Activated CD4-positive, alpha-beta memory T cell treated with anti-CD3 and anti-CD28 coated beads for 36 hours (primary cell): ENCODE measurements at regions not wholly inside any gene's neighbourhood (a gene's known extent, or its start where the extent isn't known, plus 50 kb on each side); places are given as distances from the start of the nearest gene placed in this dataset.

Source experiments
- CTCF ChIA-PET: fragments of 350-600 bp; sonication (Branson Sonifier 250); formaldehyde crosslinking; loops from one replicate; lab custom pipeline; 2021; ENCODE audit warnings: antibody characterized with exemption, inconsistent platforms; lab: Charles Lee
- POLR2A ChIA-PET: fragments of 350-600 bp; sonication (Branson Sonifier 250); formaldehyde crosslinking; loops from one replicate; lab custom pipeline; 2021; ENCODE audit warnings: antibody characterized with exemption; lab: Charles Lee
- DNase-seq: peaks from one replicate; pipeline ENCODE4 v3.0.0-alpha.2; 2020
- H3K27ac Mint-ChIP-seq: one replicate; pipeline ENCODE4 v1.8.0; 2021; ENCODE audit warnings: mixed read lengths
- H3K27me3 Mint-ChIP-seq: one replicate; pipeline ENCODE4 v1.8.0; 2021; ENCODE audit warnings: mixed read lengths
- H3K36me3 Mint-ChIP-seq: one replicate; pipeline ENCODE4 v1.8.0; 2021; ENCODE audit warnings: mixed read lengths
- H3K4me1 Mint-ChIP-seq: one replicate; pipeline ENCODE4 v1.8.0; 2021; ENCODE audit warnings: low read depth, mixed read lengths
- H3K4me3 Mint-ChIP-seq: one replicate; pipeline ENCODE4 v1.8.0; 2021; ENCODE audit warnings: mild to moderate bottlenecking, mixed read lengths
- H3K9me3 Mint-ChIP-seq: one replicate; pipeline ENCODE4 v1.8.0; 2021; ENCODE audit warnings: mixed read lengths
- intact Hi-C: fragments of 100-400 bp; cut with micrococcal nuclease; formaldehyde crosslinking; loops from one replicate; pipeline ENCODE4 v1.15.1; 2023

DNA sequence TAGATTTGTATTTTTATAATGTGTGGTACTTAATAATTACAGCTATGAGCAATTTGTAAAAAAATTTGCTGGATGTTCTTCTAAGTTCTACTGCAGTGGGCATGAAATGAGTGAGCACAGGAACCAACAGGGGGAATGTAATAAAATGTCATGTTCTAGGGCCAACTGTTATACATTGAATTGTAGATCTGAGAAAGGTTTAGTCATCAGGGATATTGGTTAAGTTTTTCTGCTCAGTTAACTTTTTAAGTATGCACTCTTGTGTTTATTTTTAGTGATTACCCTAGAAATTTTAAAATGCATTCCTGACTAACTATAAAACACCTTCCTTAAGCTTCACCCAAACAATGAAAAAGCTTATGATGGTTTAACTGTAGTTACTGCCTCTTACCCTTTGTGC, 101.8 kb downstream of the CAND1 start:
- Mint-ChIP-seq H3K27ac (no peak overlapping the region), H3K36me3 (peaks cover 4% of the 10 kb centered on the region), H3K4me1 (no peaks in the 10 kb centered on the region), H3K9me3 (peaks cover 5% of the 10 kb centered on the region), H3K27me3 (no peaks in the 10 kb centered on the region), H3K4me3 (no peak overlapping the region)
- DNase-seq, result no peak
- CTCF ChIA-PET, result interaction anchor here (0.9 to 2.2 kb wide), 3 partner anchors 13 to 16 kb away, joined by 3 to 11 read pairs (median 3); no protein-coding TSS in a partner anchor
- POLR2A ChIA-PET, result interaction anchor here (1.3 kb wide), 1 partner anchor 15 kb away, joined by 3 read pairs; no protein-coding TSS in a partner anchor
- intact Hi-C loops, result no loop called here

DNA sequence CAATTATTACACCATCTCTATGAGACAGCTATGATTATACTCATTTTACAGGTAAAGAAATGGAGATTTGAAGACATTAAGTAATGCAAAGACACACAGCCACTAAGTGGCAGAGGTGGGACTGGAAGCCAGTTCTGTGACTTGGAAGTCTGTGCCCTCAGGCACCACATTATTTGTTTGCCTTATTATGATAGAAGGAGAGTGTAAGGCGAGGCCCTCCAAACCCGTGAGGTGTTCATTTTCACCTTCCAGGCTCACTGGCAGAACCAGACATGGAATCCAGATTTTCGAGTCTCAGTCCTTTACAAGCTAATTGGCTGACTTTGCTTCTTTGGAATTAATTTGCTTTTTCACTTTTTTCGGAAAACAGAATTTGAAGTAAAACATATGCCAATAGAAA, 107.9 kb downstream of the CAND1 start:
- intact Hi-C loops, result no loop called here
- H3K36me3 Mint-ChIP-seq, result peaks cover 7% of the 10 kb centered on the region

GRCh38 chr12:67377541-67377940, 108.4 kb downstream of the CAND1 start:
- ChIA-PET CTCF (no interaction called here), POLR2A (no interaction called here)
- Mint-ChIP-seq H3K4me3 (no peak overlapping the region), H3K27ac (no peak overlapping the region), H3K36me3 (peaks cover 5% of the 10 kb centered on the region), H3K4me1 (peaks cover 5% of the 10 kb centered on the region), H3K27me3 (no peaks in the 10 kb centered on the region), H3K9me3 (peaks cover 6% of the 10 kb centered on the region)
- no peak for DNase-seq
- intact Hi-C loops, result no loop called here

More for the DNA sequence above, 107.9 kb downstream of the CAND1 start:
- H3K27ac Mint-ChIP-seq, result no peak overlapping the region
- no peak for DNase-seq
- no peak overlapping the region for H3K4me3 Mint-ChIP-seq
- H3K9me3 Mint-ChIP-seq, result peaks cover 9% of the 10 kb centered on the region
- no peaks in the 10 kb centered on the region for H3K27me3 Mint-ChIP-seq
- H3K4me1 Mint-ChIP-seq, result peaks cover under 1% of the 10 kb centered on the region
- CTCF ChIA-PET, result no interaction called here
- POLR2A ChIA-PET, result no interaction called here

DNA sequence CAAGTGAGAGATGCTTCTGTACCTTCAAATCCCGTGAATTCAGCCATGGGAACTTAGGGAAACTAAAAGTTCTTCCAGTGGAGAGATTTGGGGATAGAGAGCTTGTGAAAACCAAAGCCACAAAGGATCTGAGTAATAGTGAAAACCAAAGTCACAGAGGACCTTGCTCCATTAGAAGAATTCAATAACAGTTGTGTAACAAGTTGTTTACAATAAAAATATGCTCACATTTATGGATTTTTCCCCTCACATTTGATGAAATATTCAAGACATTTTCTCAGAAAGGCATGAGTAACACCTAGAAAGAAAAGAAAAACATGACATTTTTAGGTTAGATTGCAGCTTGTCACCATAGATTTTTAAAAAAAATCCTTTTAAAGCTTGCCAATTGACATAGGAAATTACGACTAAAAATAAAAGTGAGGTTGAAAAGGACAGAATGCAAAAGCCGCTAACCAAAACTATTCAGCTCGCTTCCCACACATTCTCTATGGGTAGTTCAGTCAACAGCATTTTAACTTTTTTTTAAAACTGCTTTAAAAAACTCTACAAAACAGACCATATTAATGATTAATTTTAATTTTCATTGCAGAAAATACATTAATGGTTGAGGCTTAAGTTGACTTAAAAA, 113.2 kb downstream of the CAND1 start:
- Mint-ChIP-seq H3K4me1 (peaks cover 5% of the 10 kb centered on the region), H3K4me3 (no peak overlapping the region), H3K27me3 (no peaks in the 10 kb centered on the region), H3K36me3 (peaks cover 3% of the 10 kb centered on the region), H3K27ac (no peak overlapping the region), H3K9me3 (peaks cover 3% of the 10 kb centered on the region)
- CTCF ChIA-PET, result interaction anchor here (1.1 kb wide), 1 partner anchor 28 kb away, joined by 4 read pairs; no protein-coding TSS in a partner anchor
- intact Hi-C loops, result no loop called here
- DNase-seq, result no peak
- POLR2A ChIA-PET, result no interaction called here

DNA sequence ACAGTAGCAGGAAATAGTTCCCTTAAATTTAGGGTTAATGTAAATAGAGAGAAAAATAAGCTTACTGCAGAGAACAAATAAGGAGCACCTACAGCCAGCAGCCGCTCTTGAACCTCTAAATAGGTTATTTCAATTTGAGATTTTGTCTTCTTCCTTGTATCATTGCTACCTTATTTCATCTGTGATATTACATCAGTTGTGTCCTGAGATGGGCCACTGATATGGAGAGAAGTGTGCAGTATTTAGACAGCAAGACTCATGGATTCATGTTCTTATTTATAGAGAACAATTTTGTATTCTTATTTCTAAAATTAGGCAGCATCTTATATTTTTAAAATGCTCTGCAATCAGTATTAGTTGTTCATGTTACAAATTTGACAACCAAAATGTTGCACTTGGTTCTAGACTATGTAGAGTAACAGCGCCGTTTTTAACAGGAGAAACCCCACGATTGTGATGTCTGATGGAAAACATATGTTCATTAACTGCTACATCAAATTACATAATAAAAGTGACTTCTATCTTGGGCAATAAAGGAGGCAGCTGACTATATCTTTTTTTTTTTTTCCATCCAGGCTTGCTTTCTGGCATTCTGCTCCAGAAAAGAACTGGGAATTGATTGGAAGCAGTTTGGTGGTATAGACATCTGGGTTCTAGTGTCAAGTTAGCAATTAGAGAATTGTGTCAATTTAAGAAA, 117.9 kb downstream of the CAND1 start:
- no peak for DNase-seq
- Mint-ChIP-seq H3K4me1 (peaks cover 5% of the 10 kb centered on the region), H3K27ac (no peak overlapping the region), H3K9me3 (no peaks in the 10 kb centered on the region), H3K36me3 (no peaks in the 10 kb centered on the region), H3K27me3 (no peaks in the 10 kb centered on the region), H3K4me3 (no peak overlapping the region)
- CTCF ChIA-PET, result no interaction called here
- POLR2A ChIA-PET, result interaction anchor here (0.6 kb wide), 1 partner anchor 652 kb away, joined by 4 read pairs; no protein-coding TSS in a partner anchor
- intact Hi-C loops, result no loop called here

GRCh38 chr12:67388331-67389138, 119.4 kb downstream of the CAND1 start:
- CTCF ChIA-PET, result no interaction called here
- intact Hi-C loops, result no loop called here
- no peaks in the 10 kb centered on the region for H3K27me3 Mint-ChIP-seq
- DNase-seq, result no peak
- no peak overlapping the region for H3K4me3 Mint-ChIP-seq
- H3K27ac Mint-ChIP-seq, result no peak overlapping the region
- H3K4me1 Mint-ChIP-seq, result no peaks in the 10 kb centered on the region
- no peaks in the 10 kb centered on the region for H3K36me3 Mint-ChIP-seq
- H3K9me3 Mint-ChIP-seq, result no peaks in the 10 kb centered on the region
- POLR2A ChIA-PET, result no interaction called here

GRCh38 chr12:67390273-67390672, 121.1 kb downstream of the CAND1 start:
- Mint-ChIP-seq H3K27me3 (no peaks in the 10 kb centered on the region), H3K9me3 (no peaks in the 10 kb centered on the region), H3K36me3 (no peaks in the 10 kb centered on the region), H3K4me1 (no peaks in the 10 kb centered on the region), H3K27ac (no peak overlapping the region), H3K4me3 (no peak overlapping the region)
- intact Hi-C loops, result no loop called here
- ChIA-PET POLR2A (no interaction called here), CTCF (no interaction called here)
- no peak for DNase-seq

GRCh38 chr12:67391034-67391433, 121.9 kb downstream of the CAND1 start:
- CTCF ChIA-PET, result no interaction called here
- Mint-ChIP-seq H3K4me1 (no peaks in the 10 kb centered on the region), H3K4me3 (no peak overlapping the region), H3K27me3 (no peaks in the 10 kb centered on the region), H3K9me3 (no peaks in the 10 kb centered on the region), H3K27ac (no peak overlapping the region), H3K36me3 (no peaks in the 10 kb centered on the region)
- intact Hi-C loops, result no loop called here
- POLR2A ChIA-PET, result no interaction called here
- DNase-seq, result no peak

- Mint-ChIP-seq H3K4me1 (no peaks in the 10 kb centered on the region), H3K27me3 (no peaks in the 10 kb centered on the region), H3K27ac (no peak overlapping the region), H3K4me3 (no peak overlapping the region), H3K9me3 (no peaks in the 10 kb centered on the region), H3K36me3 (no peaks in the 10 kb centered on the region)
- ChIA-PET POLR2A (no interaction called here), CTCF (interaction anchor here (0.6 kb wide), 1 partner anchor 551 kb away, joined by 3 read pairs; no protein-coding TSS in a partner anchor)
- intact Hi-C loops, result no loop called here
- no peak for DNase-seq
Measured at GRCh38 chr12:67391656-67392055, 122.5 kb downstream of the CAND1 start.

- POLR2A ChIA-PET, result no interaction called here
Measured at GRCh38 chr12:67394550-67394949, 125.4 kb downstream of the CAND1 start.

DNA sequence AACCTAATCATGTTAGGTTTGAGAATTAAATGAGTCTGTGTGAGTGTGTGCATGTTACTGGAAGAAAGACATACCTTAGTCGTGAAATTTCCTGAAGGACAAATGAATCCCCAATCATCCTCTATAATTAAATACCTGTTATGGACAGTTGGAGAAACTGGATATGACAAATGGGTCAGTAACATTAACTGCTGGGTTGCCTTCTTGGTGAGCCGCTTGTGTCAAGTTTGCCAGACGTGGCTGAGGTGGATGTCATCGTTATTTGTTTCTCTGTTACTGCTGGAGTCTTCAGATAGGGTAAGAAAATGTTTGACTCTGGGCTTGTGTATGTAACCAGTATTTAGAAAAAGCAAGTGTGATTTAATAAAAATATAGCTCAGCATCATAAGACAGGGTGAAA, 131.6 kb downstream of the CAND1 start:
- no peak overlapping the region for H3K27ac Mint-ChIP-seq
- DNase-seq, result no peak
- POLR2A ChIA-PET, result no interaction called here
- H3K9me3 Mint-ChIP-seq, result peaks cover 5% of the 10 kb centered on the region
- no peaks in the 10 kb centered on the region for H3K36me3 Mint-ChIP-seq
- CTCF ChIA-PET, result no interaction called here
- H3K4me1 Mint-ChIP-seq, result no peaks in the 10 kb centered on the region
- H3K4me3 Mint-ChIP-seq, result no peak overlapping the region
- peaks cover 2% of the 10 kb centered on the region for H3K27me3 Mint-ChIP-seq
- intact Hi-C loops, result no loop called here

More at GRCh38 chr12:67394550-67394949, 125.4 kb downstream of the CAND1 start:
- CTCF ChIA-PET, result no interaction called here
- Mint-ChIP-seq H3K27ac (no peak overlapping the region), H3K9me3 (no peaks in the 10 kb centered on the region), H3K36me3 (no peaks in the 10 kb centered on the region), H3K4me1 (no peaks in the 10 kb centered on the region), H3K27me3 (no peaks in the 10 kb centered on the region), H3K4me3 (no peak overlapping the region)
- no peak for DNase-seq
- intact Hi-C loops, result no loop called here

DNA sequence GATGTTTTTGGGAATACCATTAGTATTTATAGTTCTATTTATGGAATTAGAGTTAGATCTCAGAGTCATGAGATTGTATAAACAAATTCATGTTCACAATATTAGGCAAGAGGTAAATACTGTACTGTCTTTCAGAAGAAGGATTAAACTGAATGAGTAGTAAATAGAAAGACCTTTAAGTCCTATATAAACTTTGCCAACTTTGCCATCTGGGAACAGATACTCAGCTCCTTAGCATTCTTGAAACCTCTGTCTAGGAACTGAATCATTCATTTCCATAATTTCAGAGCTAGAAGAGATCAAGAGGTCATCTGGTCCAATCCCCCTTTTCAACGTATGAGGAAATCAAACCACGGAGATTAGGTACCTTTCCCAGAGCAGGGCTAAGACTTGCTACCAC, 141.1 kb downstream of the CAND1 start:
- Mint-ChIP-seq H3K27ac (no peak overlapping the region), H3K4me1 (no peaks in the 10 kb centered on the region), H3K36me3 (peaks cover 5% of the 10 kb centered on the region), H3K4me3 (no peak overlapping the region), H3K9me3 (peaks cover 24% of the 10 kb centered on the region), H3K27me3 (peaks cover 5% of the 10 kb centered on the region)
- no peak for DNase-seq
- ChIA-PET CTCF (no interaction called here), POLR2A (no interaction called here)
- intact Hi-C loops, result no loop called here
